NCI-H2196 treated with DMSO at 0.1 percent for 48 hours (cell line): ENCODE measurements at regions not wholly inside any gene's neighbourhood (a gene's known extent, or its start where the extent isn't known, plus 50 kb on each side); places are given as distances from the start of the nearest gene placed in this dataset.
"Not testable (repeated sequence)": the region's sequence is repeated elsewhere in the genome, so short reads cannot be mapped to it uniquely, and the experiment has no call there.

Source experiments
- DNase-seq: peaks from one replicate; lab custom pipeline; 2025; ENCODE audit not compliant: unreplicated experiment; lab: John Stamatoyannopoulos, UW

- no peak for DNase-seq
These were observed 531.0 kb upstream of the COBL start for GRCh38 chr7:51847461-51848134.

- DNase-seq = not testable (repeated sequence)
These were observed 522.5 kb upstream of the COBL start for GRCh38 chr7:51839130-51839529.

GRCh38 chr7:51827631-51828030, 511.0 kb upstream of the COBL start:
- DNase-seq = no peak

GRCh38 chr7:51824050-51824449, 507.4 kb upstream of the COBL start:
- DNase-seq = no peak

GRCh38 chr7:51823437-51823836, 506.8 kb upstream of the COBL start:
- no peak for DNase-seq

GRCh38 chr7:51817694-51818225, 501.2 kb upstream of the COBL start:
- no peak for DNase-seq

GRCh38 chr7:51805783-51806431, 489.3 kb upstream of the COBL start:
- DNase-seq = not testable (repeated sequence)

GRCh38 chr7:51802718-51803117, 486.1 kb upstream of the COBL start:
- no peak for DNase-seq

GRCh38 chr7:51797371-51797770, 480.8 kb upstream of the COBL start:
- DNase-seq = no peak

GRCh38 chr7:51792796-51793195, 476.2 kb upstream of the COBL start:
- DNase-seq = no peak

- no peak for DNase-seq
These were observed 472.9 kb upstream of the COBL start for GRCh38 chr7:51789489-51789888.

- no peak for DNase-seq
These were observed 469.7 kb upstream of the COBL start for GRCh38 chr7:51786284-51786683.

GRCh38 chr7:51785876-51786275, 469.3 kb upstream of the COBL start:
- no peak for DNase-seq

GRCh38 chr7:51785171-51785570, 468.6 kb upstream of the COBL start:
- no peak for DNase-seq

- DNase-seq = no peak
These were observed 466.6 kb upstream of the COBL start for GRCh38 chr7:51783241-51783640.

- DNase-seq = no peak
These were observed 461.5 kb upstream of the COBL start for GRCh38 chr7:51778121-51778520.

GRCh38 chr7:51774178-51774577, 457.6 kb upstream of the COBL start:
- DNase-seq = no peak

GRCh38 chr7:51772190-51772589, 455.6 kb upstream of the COBL start:
- no peak for DNase-seq

GRCh38 chr7:51764976-51765375, 448.4 kb upstream of the COBL start:
- no peak for DNase-seq

GRCh38 chr7:51759985-51760384, 443.4 kb upstream of the COBL start:
- DNase-seq = no peak

GRCh38 chr7:51757960-51758359, 441.4 kb upstream of the COBL start:
- no peak for DNase-seq

GRCh38 chr7:51732951-51733350, 416.3 kb upstream of the COBL start:
- DNase-seq = no peak

GRCh38 chr7:51732116-51732515, 415.5 kb upstream of the COBL start:
- no peak for DNase-seq
